ENCODE measurements at regions not wholly inside any gene's neighbourhood (a gene's known extent, or its start where the extent isn't known, plus 50 kb on each side); places are given as distances from the start of the nearest gene placed in this dataset.
"Not testable (repeated sequence)": the region's sequence is repeated elsewhere in the genome, so short reads cannot be mapped to it uniquely, and the experiment has no call there.

GRCh38 chr3:16765661-16766060, 119.1 kb upstream of the PLCL2 start:
- Histone ChIP-seq H3K27ac (no peak overlapping the region), H3K27me3 (no peaks in the 10 kb centered on the region), H4K20me1 (no peaks in the 10 kb centered on the region), H3K4me1 (peaks cover 9% of the 10 kb centered on the region), H3K4me2 (no peak overlapping the region), H3K4me3 (no peak overlapping the region), H3K9me3 (peaks cover 6% of the 10 kb centered on the region; the same call in 1 of the 2 replicates), H3K9ac (no peak overlapping the region), H3K36me3 (no peaks in the 10 kb centered on the region)
- no peak for TF ChIP-seq Cebpa-rat (IDR thresholded peaks at IDR 0.05)

- Histone ChIP-seq H3K9ac (no peak overlapping the region), H3K4me1 (peaks cover 9% of the 10 kb centered on the region), H3K27ac (no peak overlapping the region), H3K4me3 (no peak overlapping the region), H3K36me3 (no peaks in the 10 kb centered on the region), H3K4me2 (no peak overlapping the region), H3K27me3 (no peaks in the 10 kb centered on the region), H4K20me1 (no peaks in the 10 kb centered on the region), H3K9me3 (peaks cover 6% of the 10 kb centered on the region; the same call in 1 of the 2 replicates)
- no peak for TF ChIP-seq Cebpa-rat (IDR thresholded peaks at IDR 0.05)
Observed at GRCh38 chr3:16767006-16767405, 117.7 kb upstream of the PLCL2 start.

GRCh38 chr3:16768014-16768413, 116.7 kb upstream of the PLCL2 start:
- H3K36me3 ChIP-seq, result no peaks in the 10 kb centered on the region
- H3K9me3 ChIP-seq, result peaks cover 2% of the 10 kb centered on the region; the same call in 1 of the 2 replicates
- H3K4me2 ChIP-seq, result no peak overlapping the region
- H3K9ac ChIP-seq, result no peak overlapping the region
- no peak overlapping the region for H3K27ac ChIP-seq
- no peak for TF ChIP-seq Cebpa-rat (IDR thresholded peaks at IDR 0.05)
- H3K4me3 ChIP-seq, result no peak overlapping the region
- H3K4me1 ChIP-seq, result peaks cover 9% of the 10 kb centered on the region
- no peaks in the 10 kb centered on the region for H3K27me3 ChIP-seq
- no peaks in the 10 kb centered on the region for H4K20me1 ChIP-seq

GRCh38 chr3:16768956-16769355, 115.8 kb upstream of the PLCL2 start:
- Histone ChIP-seq H3K9me3 (no peaks in the 10 kb centered on the region; the same call in 1 of the 2 replicates), H3K27ac (no peak overlapping the region), H4K20me1 (no peaks in the 10 kb centered on the region), H3K27me3 (no peaks in the 10 kb centered on the region), H3K4me3 (no peak overlapping the region), H3K36me3 (no peaks in the 10 kb centered on the region), H3K4me2 (no peak overlapping the region), H3K9ac (no peak overlapping the region), H3K4me1 (peaks cover 9% of the 10 kb centered on the region)
- TF ChIP-seq Cebpa-rat (IDR thresholded peaks at IDR 0.05), result no peak

GRCh38 chr3:16769525-16769924, 115.2 kb upstream of the PLCL2 start:
- Histone ChIP-seq H3K36me3 (no peaks in the 10 kb centered on the region), H4K20me1 (no peaks in the 10 kb centered on the region), H3K4me3 (no peak overlapping the region), H3K9ac (no peak overlapping the region), H3K27ac (no peak overlapping the region), H3K4me1 (peaks cover 7% of the 10 kb centered on the region), H3K27me3 (no peaks in the 10 kb centered on the region), H3K9me3 (no peaks in the 10 kb centered on the region; the same call in 1 of the 2 replicates), H3K4me2 (no peak overlapping the region)
- TF ChIP-seq Cebpa-rat (IDR thresholded peaks at IDR 0.05), result no peak

- H3K4me3 ChIP-seq, result no peak overlapping the region
- no peak overlapping the region for H3K9ac ChIP-seq
- H3K9me3 ChIP-seq, result no peaks in the 10 kb centered on the region; the same call in 1 of the 2 replicates
- peaks cover 2% of the 10 kb centered on the region for H3K4me1 ChIP-seq
- no peak for TF ChIP-seq Cebpa-rat (IDR thresholded peaks at IDR 0.05)
- no peaks in the 10 kb centered on the region for H3K27me3 ChIP-seq
- no peak overlapping the region for H3K4me2 ChIP-seq
- H4K20me1 ChIP-seq, result no peaks in the 10 kb centered on the region
- H3K27ac ChIP-seq, result no peak overlapping the region
- H3K36me3 ChIP-seq, result no peaks in the 10 kb centered on the region
Observed at GRCh38 chr3:16770021-16770420, 114.7 kb upstream of the PLCL2 start.

GRCh38 chr3:16770792-16771191, 114.0 kb upstream of the PLCL2 start:
- H3K4me1 ChIP-seq, result no peaks in the 10 kb centered on the region
- H3K4me2 ChIP-seq, result no peak overlapping the region
- no peaks in the 10 kb centered on the region for H3K27me3 ChIP-seq
- H3K36me3 ChIP-seq, result no peaks in the 10 kb centered on the region
- no peak overlapping the region for H3K4me3 ChIP-seq
- H3K9me3 ChIP-seq, result no peaks in the 10 kb centered on the region; the same call in 1 of the 2 replicates
- TF ChIP-seq Cebpa-rat (IDR thresholded peaks at IDR 0.05), result no peak
- H4K20me1 ChIP-seq, result no peaks in the 10 kb centered on the region
- H3K27ac ChIP-seq, result no peak overlapping the region
- H3K9ac ChIP-seq, result no peak overlapping the region

- H3K27ac ChIP-seq, H3K4me1 ChIP-seq, H3K27me3 ChIP-seq, H4K20me1 ChIP-seq, H3K4me2 ChIP-seq, H3K9me3 ChIP-seq, H3K4me3 ChIP-seq, H3K9ac ChIP-seq, H3K36me3 ChIP-seq: not testable (repeated sequence)
Observed at GRCh38 chr3:16773594-16773993, 111.2 kb upstream of the PLCL2 start.

GRCh38 chr3:16774536-16774935, 110.2 kb upstream of the PLCL2 start:
- not testable (repeated sequence) for H3K4me1 ChIP-seq, H3K36me3 ChIP-seq, H3K9ac ChIP-seq, H3K9me3 ChIP-seq, H3K4me3 ChIP-seq, H3K4me2 ChIP-seq, H4K20me1 ChIP-seq, H3K27ac ChIP-seq, H3K27me3 ChIP-seq

- Histone ChIP-seq H3K9ac (no peak overlapping the region), H3K9me3 (no peaks in the 10 kb centered on the region), H3K27me3 (no peaks in the 10 kb centered on the region), H3K27ac (no peak overlapping the region), H4K20me1 (no peaks in the 10 kb centered on the region), H3K4me2 (no peak overlapping the region), H3K4me1 (no peaks in the 10 kb centered on the region), H3K36me3 (no peaks in the 10 kb centered on the region), H3K4me3 (no peak overlapping the region)
- TF ChIP-seq Cebpa-rat (IDR thresholded peaks at IDR 0.05), result no peak
Observed at GRCh38 chr3:16784973-16785372, 99.8 kb upstream of the PLCL2 start.

GRCh38 chr3:16785465-16785864, 99.3 kb upstream of the PLCL2 start:
- H4K20me1 ChIP-seq, result no peaks in the 10 kb centered on the region
- H3K27ac ChIP-seq, result no peak overlapping the region
- no peak overlapping the region for H3K4me2 ChIP-seq

More at GRCh38 chr3:16785465-16785864, 99.3 kb upstream of the PLCL2 start:
- Histone ChIP-seq H3K9me3 (no peaks in the 10 kb centered on the region), H3K36me3 (no peaks in the 10 kb centered on the region), H3K27me3 (no peaks in the 10 kb centered on the region), H3K4me3 (no peak overlapping the region), H3K9ac (no peak overlapping the region), H3K4me1 (no peaks in the 10 kb centered on the region)
- TF ChIP-seq Cebpa-rat (IDR thresholded peaks at IDR 0.05), result no peak

All from BLaER1 (cell line).